Small intestine (tissue), 7 donors: ENCODE measurements at regions not wholly inside any gene's neighbourhood (a gene's known extent, or its start where the extent isn't known, plus 50 kb on each side); places are given as distances from the start of the nearest gene placed in this dataset.
A peak's percentile ranks its signal among the peaks of the same experiment; 100 is the strongest.

Experiments used
- DNase-seq, 2 donors: peaks; one replicate each; pipeline versions ENCODE4 v3.0.0 to v3.0.0-alpha.2; 2013
- FAIRE-seq: peaks from 2 replicates; lab custom pipeline; 2012; peaks lifted over from hg19 to GRCh38; lab: Jason Lieb, UNC
- H3K27ac ChIP-seq, 3 donors: one replicate each; pipeline ENCODE4 v1.5.1; 2013; ENCODE audit warnings: low read length in 2 of 3, mild to moderate bottlenecking in 2 of 3, control low read depth in 1 of 3, inconsistent platforms in 1 of 3, low read depth in 1 of 3, moderate library complexity in 1 of 3
- H3K27me3 ChIP-seq, 3 donors: one replicate each; pipeline ENCODE4 v1.6.1; 2013; ENCODE audit warnings: low read length in 3 of 3, inconsistent platforms in 1 of 3; ENCODE audit not compliant: control insufficient read depth in 3 of 3, insufficient read depth in 3 of 3
- H3K36me3 ChIP-seq, 3 donors: one replicate each; pipeline ENCODE4 v1.6.1; 2013; ENCODE audit warnings: low read length in 3 of 3, inconsistent platforms in 1 of 3, low read depth in 1 of 3, mild to moderate bottlenecking in 1 of 3, moderate library complexity in 1 of 3; ENCODE audit not compliant: control insufficient read depth in 3 of 3, insufficient read depth in 2 of 3
- H3K4me1 ChIP-seq, 3 donors: one replicate each; pipeline ENCODE4 v1.6.1; 2013; ENCODE audit warnings: low read length in 2 of 3, inconsistent platforms in 1 of 3, low read depth in 1 of 3, mild to moderate bottlenecking in 1 of 3, moderate library complexity in 1 of 3; ENCODE audit not compliant: control insufficient read depth in 3 of 3, insufficient read depth in 2 of 3
- H3K4me3 ChIP-seq, 3 donors: one replicate each; pipeline ENCODE4 v1.5.1; 2013; ENCODE audit warnings: low read length in 3 of 3, control low read depth in 1 of 3, inconsistent platforms in 1 of 3, low read depth in 1 of 3, mild to moderate bottlenecking in 1 of 3, moderate library complexity in 1 of 3
- H3K9me3 ChIP-seq, 2 donors: one replicate each; pipeline ENCODE4 v1.6.1; 2013; ENCODE audit warnings: low read depth in 1 of 2, low read length in 1 of 2; ENCODE audit not compliant: control insufficient read depth in 2 of 2, insufficient read depth in 1 of 2
- WGBS, 3 donors: extraction: QIAGEN DNeasy Blood & Tissue Kit; methylation state at CpG; one replicate each; pipeline ENCODE4 v1.1.7; 2013; 5-methylcytosine and 5-hydroxymethylcytosine counted together
- donor health status: healthy with polysubstance abuse.
- donor health status: control.
- donor health status: control.
- donor health status: Bipolar disorder and iron deficiency.
- donor health status: healthy.

DNA sequence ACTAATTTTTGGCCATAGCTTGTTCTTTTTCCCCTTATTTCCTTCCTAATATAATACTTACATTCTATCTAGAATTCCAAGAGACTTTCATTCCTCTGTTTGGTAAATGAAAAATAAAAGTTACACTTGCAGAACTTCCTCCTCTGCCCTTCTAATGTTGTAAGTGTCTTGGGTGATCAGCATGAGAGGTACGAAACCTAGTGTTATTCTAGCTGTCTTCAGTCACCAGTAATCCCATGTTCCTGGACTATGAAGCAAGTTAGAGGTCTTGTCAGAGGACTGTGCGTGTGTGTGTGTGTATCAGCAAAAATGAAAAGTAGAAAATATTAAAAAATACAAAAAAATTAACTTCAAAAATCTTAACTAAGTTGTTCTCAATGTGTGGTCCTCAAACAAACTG lies 307.0 kb downstream of the SPRY2 start:
- FAIRE-seq = no peak

DNA sequence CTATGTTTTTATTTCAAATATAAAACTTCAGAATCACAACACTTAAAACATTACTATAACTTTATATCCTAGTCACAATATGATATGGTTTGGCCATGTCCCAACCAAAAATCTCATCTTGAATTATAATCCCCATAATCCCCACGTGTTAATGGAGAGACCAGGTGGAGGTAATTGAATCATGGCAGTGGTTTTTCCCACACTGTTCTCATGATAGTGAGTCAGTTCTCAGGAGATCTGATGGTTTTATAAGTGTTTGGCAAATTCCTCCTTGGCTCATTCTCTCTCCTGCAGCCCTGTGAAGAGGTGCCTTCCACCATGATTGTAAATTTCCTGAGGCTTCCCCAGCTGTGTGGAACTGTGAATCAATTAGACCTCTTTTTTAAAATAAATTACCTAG lies 307.6 kb downstream of the SPRY2 start:
- Histone ChIP-seq H3K36me3 (no peaks in the 10 kb centered on the region), H3K27ac (no peak overlapping the region), H3K4me3 (no peak overlapping the region), H3K27me3 (no peaks in the 10 kb centered on the region), H3K9me3 (no peaks in the 10 kb centered on the region), H3K4me1 (peaks cover 0 to 2% (median 0%) of the 10 kb centered on the region in 3 donors)
- DNase-seq (no peak), FAIRE-seq (no peak)
- 51 to 80% (median 57%) methylated on average over 1 of the region's 1 CpG for WGBS, 3 donors

More for the DNA sequence above, 307.0 kb downstream of the SPRY2 start:
- whole genome bisulfite sequencing, 3 donors = 85 to 90% (median 90%) methylated on average over 2 of the region's 2 CpGs
- H3K36me3 ChIP-seq = no peaks in the 10 kb centered on the region
- no peak for DNase-seq
- H3K9me3 ChIP-seq = no peaks in the 10 kb centered on the region
- no peaks in the 10 kb centered on the region for H3K27me3 ChIP-seq
- no peak overlapping the region for H3K27ac ChIP-seq
- peaks cover 0 to 2% (median 0%) of the 10 kb centered on the region in 3 donors for H3K4me1 ChIP-seq
- H3K4me3 ChIP-seq = no peak overlapping the region

DNA sequence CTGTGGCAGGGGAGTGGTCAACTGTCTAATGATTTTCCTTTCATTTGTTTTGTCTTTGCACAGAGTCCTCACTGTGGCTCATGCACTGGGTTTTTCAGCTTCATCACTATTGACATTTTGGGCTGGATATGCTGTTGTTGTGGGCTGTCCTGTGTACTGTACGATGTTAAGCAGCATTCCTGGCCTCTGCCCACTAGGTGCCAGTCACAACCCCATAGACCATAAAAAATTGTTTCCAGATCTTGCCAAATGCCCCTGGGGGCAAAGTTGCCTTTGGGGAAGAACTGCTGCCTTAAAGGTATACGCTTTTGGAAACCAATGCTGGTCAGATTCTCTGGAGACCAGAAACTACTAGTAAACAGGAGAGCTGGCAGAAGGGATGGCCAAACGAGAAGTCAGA lies 310.4 kb downstream of the SPRY2 start:
- DNase-seq (peak; percentile 24 to 62), FAIRE-seq (no peak)
- 16 to 39% (median 20%) methylated on average over 3 of the region's 3 CpGs for WGBS, 3 donors
- Histone ChIP-seq H3K4me3 (no peak overlapping the region), H3K4me1 (peaks cover 0 to 2% (median 0%) of the 10 kb centered on the region in 3 donors), H3K27ac (no peak overlapping the region), H3K27me3 (no peaks in the 10 kb centered on the region), H3K9me3 (no peaks in the 10 kb centered on the region), H3K36me3 (no peaks in the 10 kb centered on the region)

- H3K36me3 ChIP-seq = no peaks in the 10 kb centered on the region
- H3K27me3 ChIP-seq = no peaks in the 10 kb centered on the region
- WGBS, 3 donors = 44 to 74% (median 56%) methylated on average over 2 of the region's 2 CpGs
- DNase-seq (peak in 1 of 2 donors; percentile 17), FAIRE-seq (no peak)
- H3K27ac ChIP-seq = no peak overlapping the region
- peaks cover 0 to 2% (median 0%) of the 10 kb centered on the region in 3 donors for H3K4me1 ChIP-seq
- no peaks in the 10 kb centered on the region for H3K9me3 ChIP-seq
- no peak overlapping the region for H3K4me3 ChIP-seq
These were observed 311.8 kb downstream of the SPRY2 start for GRCh38 chr13:80029170-80029569.

GRCh38 chr13:80022146-80022545 lies 318.8 kb downstream of the SPRY2 start:
- H3K27ac ChIP-seq = no peak overlapping the region
- FAIRE-seq = no peak
- H3K4me3 ChIP-seq = no peak overlapping the region
- no peak for DNase-seq
- H3K36me3 ChIP-seq = no peaks in the 10 kb centered on the region
- no peaks in the 10 kb centered on the region for H3K27me3 ChIP-seq
- no peaks in the 10 kb centered on the region for H3K4me1 ChIP-seq
- WGBS, 3 donors = 45 to 53% (median 45%) methylated on average over 3 of the region's 3 CpGs
- no peaks in the 10 kb centered on the region for H3K9me3 ChIP-seq

DNA sequence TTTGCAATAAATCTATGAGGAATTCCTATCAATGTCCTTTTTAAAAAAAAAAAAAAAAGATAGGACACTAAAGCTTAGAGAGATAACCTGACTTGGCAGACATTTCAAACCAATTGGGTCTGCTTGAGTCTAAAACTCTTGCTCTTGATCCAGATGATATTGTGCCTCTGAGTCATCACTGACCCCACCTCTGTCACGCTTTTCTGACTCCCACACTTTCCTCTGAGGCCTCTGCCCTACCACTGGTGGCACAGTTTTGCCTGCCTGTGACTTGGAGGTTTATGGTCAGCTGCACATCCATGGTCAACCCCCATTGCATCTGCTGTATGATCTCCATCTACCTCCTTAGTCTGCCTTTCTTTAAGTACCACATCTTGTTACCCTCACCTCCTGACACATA lies 328.7 kb downstream of the SPRY2 start:
- Histone ChIP-seq H3K27me3 (no peaks in the 10 kb centered on the region), H3K4me3 (no peak overlapping the region), H3K36me3 (no peaks in the 10 kb centered on the region), H3K4me1 (peaks cover 3 to 7% (median 3%) of the 10 kb centered on the region in 3 donors), H3K27ac (no peak overlapping the region), H3K9me3 (no peaks in the 10 kb centered on the region)
- DNase-seq = peak; percentile 16 to 24
- no peak for FAIRE-seq
- WGBS, 3 donors = 8 to 45% (median 20%) methylated on average over 1 of the region's 1 CpG

DNA sequence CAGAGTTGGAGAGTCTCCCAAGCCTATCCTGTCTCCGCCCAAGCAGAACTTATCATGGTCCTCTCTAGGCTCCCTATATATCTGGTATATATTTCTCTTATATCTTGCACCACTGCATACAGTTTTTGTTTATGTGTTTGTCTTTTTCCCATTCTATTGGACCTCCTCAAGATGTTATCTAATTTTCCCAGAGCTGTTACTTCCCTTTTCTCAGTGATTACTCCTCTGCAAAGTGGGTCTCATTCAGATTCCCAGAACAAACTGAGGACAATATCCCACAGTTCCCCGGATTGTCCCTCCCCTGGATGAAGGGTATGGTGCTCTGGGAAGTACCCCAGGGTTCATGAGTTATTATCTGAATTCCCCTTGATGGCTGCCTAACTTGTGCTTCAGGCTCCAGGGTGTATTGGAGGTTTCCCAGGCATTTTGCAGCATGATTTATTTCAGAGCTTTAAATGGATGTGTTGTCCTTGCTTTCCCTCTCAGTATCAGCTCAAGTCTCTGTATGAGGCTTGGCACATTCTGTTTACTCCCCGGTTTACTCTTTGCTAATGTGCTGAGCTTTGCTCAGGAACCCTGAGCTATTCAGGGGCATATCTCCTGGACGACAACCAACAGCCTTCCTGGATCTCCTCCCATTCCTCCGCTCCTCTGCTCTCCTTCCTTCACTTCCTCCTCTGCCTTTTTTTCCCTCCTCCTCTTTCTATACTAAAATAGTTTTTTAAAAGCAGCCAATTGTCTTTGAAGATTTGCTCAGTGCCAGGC lies 329.3 kb downstream of the SPRY2 start:
- DNase-seq = peak; percentile 29 to 64
- peaks cover 3 to 7% (median 3%) of the 10 kb centered on the region in 3 donors for H3K4me1 ChIP-seq
- no peaks in the 10 kb centered on the region for H3K27me3 ChIP-seq
- no peak overlapping the region for H3K4me3 ChIP-seq
- no peak for FAIRE-seq
- H3K9me3 ChIP-seq = no peaks in the 10 kb centered on the region
- no peaks in the 10 kb centered on the region for H3K36me3 ChIP-seq
- no peak overlapping the region for H3K27ac ChIP-seq
- WGBS, 3 donors = 31 to 43% (median 39%) methylated on average over 5 of the region's 5 CpGs

- H3K9me3 ChIP-seq = no peaks in the 10 kb centered on the region
- no peak for DNase-seq
- WGBS, 3 donors = 87 to 93% (median 91%) methylated on average over 4 of the region's 4 CpGs
- H3K4me3 ChIP-seq = no peak overlapping the region
- peaks cover 3 to 7% (median 3%) of the 10 kb centered on the region in 3 donors for H3K4me1 ChIP-seq
- no peak overlapping the region for H3K27ac ChIP-seq
- H3K27me3 ChIP-seq = no peaks in the 10 kb centered on the region
- no peak for FAIRE-seq
- H3K36me3 ChIP-seq = no peaks in the 10 kb centered on the region
These were observed 330.1 kb downstream of the SPRY2 start for GRCh38 chr13:80010846-80011245.
